ENCODE measurements at regions not wholly inside any gene's neighbourhood (a gene's known extent, or its start where the extent isn't known, plus 50 kb on each side); places are given as distances from the start of the nearest gene placed in this dataset.

- Histone ChIP-seq H3K36me3 (ENCODE audit: control insufficient read depth, insufficient read depth, low read length) (no peaks in the 10 kb centered on the region), H3K23ac (ENCODE audit: low read depth, low read length) (no peak overlapping the region), H3K27ac (ENCODE audit: insufficient read depth, low read length) (no peak overlapping the region), H4K5ac (ENCODE audit: low read depth, low read length) (no peak overlapping the region), H3K9me1 (ENCODE audit: insufficient read depth, low read length) (no peaks in the 10 kb centered on the region), H3K27me3 (ENCODE audit: control insufficient read depth, insufficient read depth, low read length) (peaks cover 1% of the 10 kb centered on the region; the same call in 1 of the 2 replicates), H2AK9ac (replicated peaks; ENCODE audit: low read depth, low read length, poor library complexity) (no peak overlapping the region), H3K18ac (ENCODE audit: low read depth, low read length) (no peak overlapping the region), H2AFZ (replicated peaks; ENCODE audit: low read length, poor library complexity) (no peak overlapping the region), H3K4me2 (ENCODE audit: low read depth, low read length) (no peak overlapping the region), H3K79me1 (ENCODE audit: low read depth in 1 of 2, low read length in 2 of 2) (no peaks in the 10 kb centered on the region), H4K91ac (ENCODE audit: insufficient read depth, low read depth, low read length) (no peak overlapping the region), H3K4me1 (ENCODE audit: control insufficient read depth, insufficient read depth, low read length) (no peaks in the 10 kb centered on the region), H2AK5ac (ENCODE audit: low read depth, low read length) (no peak overlapping the region), H3K4me3 (ENCODE audit: insufficient read depth, low read depth, low read length) (no peak overlapping the region), H3K9me3 (ENCODE audit: control insufficient read depth, insufficient read depth, low read length) (no peaks in the 10 kb centered on the region), H3K56ac (ENCODE audit: extremely low read depth, insufficient read depth, low read length) (no peak overlapping the region), H2BK120ac (ENCODE audit: low read depth, low read length) (no peak overlapping the region), H2BK15ac (ENCODE audit: low read depth, low read length) (no peak overlapping the region), H4K8ac (ENCODE audit: low read depth in 2 of 2, low read length in 2 of 2) (no peak overlapping the region), H3K4ac (ENCODE audit: low read depth, low read length) (no peak overlapping the region), H2BK20ac (ENCODE audit: low read depth, low read length) (no peak overlapping the region), H2BK5ac (ENCODE audit: low read depth, low read length, poor library complexity, severe bottlenecking) (no peak overlapping the region), H4K20me1 (ENCODE audit: insufficient read depth, low read length) (no peaks in the 10 kb centered on the region), H3K9ac (ENCODE audit: low read depth, low read length) (no peak overlapping the region), H3K14ac (replicated peaks; ENCODE audit: low read depth, low read length) (no peak overlapping the region)
- dilution Hi-C loops (cut with HindIII; ENCODE audit: low sequenced_read_pairs, unreplicated experiment) = no loop called here
- ChIA-PET CTCF (no interaction called here), POLR2A (ENCODE audit: unreplicated experiment) (no interaction called here)
- ATAC-seq (ENCODE audit: low read depth) (no peak), DNase-seq (no peak)
- TF ChIP-seq CHD1 (IDR thresholded peaks at IDR 0.05; ENCODE audit: low read depth, low read length) = no peak
- TF ChIP-seq CEBPB (IDR thresholded peaks at IDR 0.05; ENCODE audit: low read depth, low read length) = no peak
- no peak for TF ChIP-seq POLR2A (IDR thresholded peaks at IDR 0.05; ENCODE audit: low read depth, low read length)
- no peak for TF ChIP-seq RCOR1 (IDR thresholded peaks at IDR 0.05; ENCODE audit: insufficient replicate concordance, low read length)
- TF ChIP-seq BHLHE40 (IDR thresholded peaks at IDR 0.05; ENCODE audit: low read depth, low read length) = no peak
- TF ChIP-seq RAD21 (IDR thresholded peaks at IDR 0.05; ENCODE audit: low read length) = no peak
- TF ChIP-seq ELK1 (IDR thresholded peaks at IDR 0.05; ENCODE audit: borderline replicate concordance, low read depth, low read length) = no peak
- no peak for TF ChIP-seq MAZ (IDR thresholded peaks at IDR 0.05; ENCODE audit: borderline replicate concordance, low read depth, low read length)
- no peak for TF ChIP-seq USF2 (IDR thresholded peaks at IDR 0.05; ENCODE audit: low read depth, low read length)
- no peak for TF ChIP-seq NFE2L2 (IDR thresholded peaks at IDR 0.05; ENCODE audit: low read depth, low read length)
- no peak for TF ChIP-seq RFX5 (IDR thresholded peaks at IDR 0.05; ENCODE audit: low read depth, low read length)
- in situ Hi-C loops (cut with MboI; ENCODE audit: low sequenced_read_pairs) = no loop called here
- no CpG with 5 or more reads among the region's 3 CpGs for WGBS, 2 experiments (ENCODE audit: extremely low coverage in 2 of 2, insufficient read length in 1 of 2)
- no TSS peak for BruUV-seq (replicated peaks)
- intact Hi-C loops (cut with micrococcal nuclease) = no loop called here
These were observed 321.2 kb upstream of the SOX9 start for GRCh38 chr17:71799657-71800056.

Data from IMR-90 (cell line).